ENCODE measurements at regions not wholly inside any gene's neighbourhood (a gene's known extent, or its start where the extent isn't known, plus 50 kb on each side); places are given as distances from the start of the nearest gene placed in this dataset.

DNA sequence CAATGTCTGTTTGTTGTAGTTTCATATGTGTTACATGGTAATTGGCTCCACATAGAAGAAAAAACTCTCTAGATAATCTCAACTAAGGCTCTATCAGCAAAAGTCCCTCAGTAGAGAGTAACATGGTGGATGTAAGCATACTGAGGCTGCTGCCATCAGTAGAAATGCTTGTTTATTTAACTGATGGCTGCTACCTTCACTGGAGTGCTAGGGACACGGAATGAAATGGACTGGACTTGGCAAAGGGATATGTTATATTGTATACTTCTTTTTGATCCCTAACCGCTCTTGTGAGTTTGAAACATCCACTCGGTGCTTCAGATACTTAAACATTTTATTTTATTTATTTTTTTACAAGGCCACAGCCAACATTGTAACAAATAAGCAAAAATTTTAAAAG is 143.0 kb downstream of the ZNF281 start (continued):
- TF ChIP-seq POU5F1 (IDR thresholded peaks at IDR 0.05; ENCODE audit: low read depth, low read length): no peak

DNA sequence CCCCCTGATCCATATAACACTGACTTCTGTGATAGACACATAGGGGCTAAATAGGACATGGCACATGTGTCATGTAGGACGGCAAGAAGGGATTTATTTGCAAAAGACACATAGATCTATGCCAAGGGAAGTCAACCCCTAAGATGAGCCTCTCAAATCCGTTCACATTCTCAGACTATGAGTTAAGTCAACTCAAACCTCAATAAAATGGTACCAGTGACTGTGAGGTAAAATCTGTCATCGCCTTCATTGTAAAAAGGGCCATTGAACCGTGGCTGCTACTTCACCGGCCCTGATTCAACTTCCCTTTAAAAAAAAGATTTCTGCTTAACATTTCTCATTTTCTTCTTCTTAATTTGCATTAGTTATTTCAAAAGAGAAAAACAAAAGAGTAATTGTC is 144.0 kb downstream of the ZNF281 start:
- H4K8ac ChIP-seq (ENCODE audit: extremely low read depth, insufficient read depth, low read length): no peak overlapping the region
- H3K18ac ChIP-seq (ENCODE audit: extremely low read depth, low read length): no peak overlapping the region
- H2BK20ac ChIP-seq (ENCODE audit: low read length): no peak overlapping the region
- H3K4me1 ChIP-seq (replicated peaks in 1 of 4; ENCODE audit: control insufficient read depth in 3 of 4, insufficient read depth in 4 of 4, low read length in 3 of 4): no peaks in the 10 kb centered on the region
- H2BK120ac ChIP-seq (replicated peaks; ENCODE audit: low read depth, low read length): no peak overlapping the region
- no peak overlapping the region for H2BK12ac ChIP-seq (ENCODE audit: low read depth, low read length)
- H3K23ac ChIP-seq (ENCODE audit: insufficient read length): no peak overlapping the region
- no peak overlapping the region for H3K27ac ChIP-seq (ENCODE audit: low read depth, low read length)
- H3K79me2 ChIP-seq (ENCODE audit: control insufficient read depth in 1 of 2, insufficient read depth in 2 of 2, low read length in 2 of 2): no peaks in the 10 kb centered on the region
- no peak overlapping the region for H3K4ac ChIP-seq (replicated peaks; ENCODE audit: insufficient read length, low read depth, low read length)
- no peak overlapping the region for H2BK15ac ChIP-seq (ENCODE audit: low read length)
- H3K27me3 ChIP-seq (replicated peaks in 1 of 4; ENCODE audit: control insufficient read depth in 3 of 4, extremely low read depth in 1 of 4, insufficient read depth in 3 of 4, low read length in 3 of 4): no peaks in the 10 kb centered on the region
- DNase-seq (ENCODE audit: low read depth in 1 of 2, low spot score in 2 of 2): no peak
- H2AFZ ChIP-seq (ENCODE audit: low read length): no peak overlapping the region
- 93% methylated on average over 5 of the region's 5 CpGs; no CpG with 5 or more reads in 1 of the 2 experiments for WGBS, 2 experiments (ENCODE audit: extremely low coverage in 1 of 2, insufficient coverage in 1 of 2, insufficient read length in 1 of 2, insufficient replicate concordance in 2 of 2, low coverage in 1 of 2, low lambda C conversion rate in 2 of 2, missing lambda C conversion rate in 1 of 2)
- H3K4me3 ChIP-seq (ENCODE audit: extremely low read depth in 1 of 4, insufficient read depth in 2 of 4, low read depth in 3 of 4, low read length in 4 of 4): no peak overlapping the region
- TF ChIP-seq SP4 (IDR thresholded peaks at IDR 0.05; ENCODE audit: low read length) (no peak), EZH2 (IDR thresholded peaks at IDR 0.05; ENCODE audit: low read depth, low read length, severe bottlenecking) (no peak)
- TF ChIP-seq, protein P1, sequence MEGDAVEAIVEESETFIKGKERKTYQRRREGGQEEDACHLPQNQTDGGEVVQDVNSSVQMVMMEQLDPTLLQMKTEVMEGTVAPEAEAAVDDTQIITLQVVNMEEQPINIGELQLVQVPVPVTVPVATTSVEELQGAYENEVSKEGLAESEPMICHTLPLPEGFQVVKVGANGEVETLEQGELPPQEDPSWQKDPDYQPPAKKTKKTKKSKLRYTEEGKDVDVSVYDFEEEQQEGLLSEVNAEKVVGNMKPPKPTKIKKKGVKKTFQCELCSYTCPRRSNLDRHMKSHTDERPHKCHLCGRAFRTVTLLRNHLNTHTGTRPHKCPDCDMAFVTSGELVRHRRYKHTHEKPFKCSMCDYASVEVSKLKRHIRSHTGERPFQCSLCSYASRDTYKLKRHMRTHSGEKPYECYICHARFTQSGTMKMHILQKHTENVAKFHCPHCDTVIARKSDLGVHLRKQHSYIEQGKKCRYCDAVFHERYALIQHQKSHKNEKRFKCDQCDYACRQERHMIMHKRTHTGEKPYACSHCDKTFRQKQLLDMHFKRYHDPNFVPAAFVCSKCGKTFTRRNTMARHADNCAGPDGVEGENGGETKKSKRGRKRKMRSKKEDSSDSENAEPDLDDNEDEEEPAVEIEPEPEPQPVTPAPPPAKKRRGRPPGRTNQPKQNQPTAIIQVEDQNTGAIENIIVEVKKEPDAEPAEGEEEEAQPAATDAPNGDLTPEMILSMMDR (IDR thresholded peaks at IDR 0.05; ENCODE audit: control extremely low read depth in 1 of 3, insufficient read depth in 1 of 3, low read depth in 1 of 3, low read length in 3 of 3): no peak
- no peak overlapping the region for H2AK5ac ChIP-seq (ENCODE audit: low read depth, low read length)
- no peak overlapping the region for H4K91ac ChIP-seq (replicated peaks; ENCODE audit: insufficient read length, low read length)
- no peaks in the 10 kb centered on the region for H3K23me2 ChIP-seq (ENCODE audit: low read depth, low read length)
- H4K5ac ChIP-seq (ENCODE audit: insufficient read length, low read depth, low read length): no peak overlapping the region
- H3K56ac ChIP-seq (replicated peaks; ENCODE audit: insufficient read length, low read depth, low read length): no peak overlapping the region
- no peak overlapping the region for H3K9ac ChIP-seq (replicated peaks in 1 of 4; ENCODE audit: extremely low read depth in 1 of 4, low read depth in 3 of 4, low read length in 3 of 4)
- H2BK5ac ChIP-seq (ENCODE audit: low read depth, low read length): no peak overlapping the region
- FAIRE-seq: no peak
- CTCF ChIA-PET (ENCODE audit: partially characterized antibody): interaction anchor here (0.8 to 7.0 kb wide), 6 partner anchors 8 to 268 kb away, joined by 3 to 56 read pairs (median 4); no protein-coding TSS in a partner anchor
- no peaks in the 10 kb centered on the region for H3K79me1 ChIP-seq (ENCODE audit: low read depth, low read length)
- H3K9me3 ChIP-seq (ENCODE audit: insufficient read depth in 2 of 2, low read depth in 1 of 2, low read length in 1 of 2): no peaks in the 10 kb centered on the region
- H3K14ac ChIP-seq (ENCODE audit: insufficient read length): no peak overlapping the region
- no peaks in the 10 kb centered on the region for H3K36me3 ChIP-seq (ENCODE audit: control insufficient read depth in 2 of 4, insufficient read depth in 4 of 4, low read length in 3 of 4)
- no peaks in the 10 kb centered on the region for H4K20me1 ChIP-seq (replicated peaks in 1 of 2; ENCODE audit: control insufficient read depth in 1 of 2, insufficient read depth in 2 of 2, low read length in 2 of 2)
- no peak overlapping the region for H3K4me2 ChIP-seq (ENCODE audit: insufficient read depth in 1 of 2, low read depth in 2 of 2, low read length in 2 of 2)
- POLR2A ChIA-PET (ENCODE audit: partially characterized antibody): no interaction called here

Data from H1 (cell line).